ENCODE measurements at regions not wholly inside any gene's neighbourhood (a gene's known extent, or its start where the extent isn't known, plus 50 kb on each side); places are given as distances from the start of the nearest gene placed in this dataset.

GRCh38 chr1:81582467-81582986, 218.2 kb upstream of the ADGRL2 start:
- no peak for TF ChIP-seq CTCF (conservative IDR thresholded peaks at IDR 0.05; ENCODE audit: low read depth, low read length)
- no peak for DNase-seq (ENCODE audit: low read depth)
- no peak overlapping the region for H3K4me3 ChIP-seq (ENCODE audit: low read length)

- no peak for DNase-seq (ENCODE audit: low read depth)
- no peak overlapping the region for H3K4me3 ChIP-seq (ENCODE audit: low read length)
- no peak for TF ChIP-seq CTCF (conservative IDR thresholded peaks at IDR 0.05; ENCODE audit: low read depth, low read length)
Observed at GRCh38 chr1:81578867-81579266, 221.9 kb upstream of the ADGRL2 start.

- DNase-seq (ENCODE audit: low read depth) = no peak
- H3K4me3 ChIP-seq (ENCODE audit: low read length) = no peak overlapping the region
- TF ChIP-seq CTCF (conservative IDR thresholded peaks at IDR 0.05; ENCODE audit: low read depth, low read length) = no peak
Observed at GRCh38 chr1:81577004-81577697, 223.6 kb upstream of the ADGRL2 start.

GRCh38 chr1:81574408-81574807, 226.3 kb upstream of the ADGRL2 start:
- no peak for DNase-seq (ENCODE audit: low read depth)
- no peak for TF ChIP-seq CTCF (conservative IDR thresholded peaks at IDR 0.05; ENCODE audit: low read depth, low read length)

GRCh38 chr1:81573458-81573857, 227.3 kb upstream of the ADGRL2 start:
- TF ChIP-seq CTCF (conservative IDR thresholded peaks at IDR 0.05; ENCODE audit: low read depth, low read length) = no peak

More at GRCh38 chr1:81574408-81574807, 226.3 kb upstream of the ADGRL2 start:
- no peak overlapping the region for H3K4me3 ChIP-seq (ENCODE audit: low read length)

GRCh38 chr1:81571946-81572345, 228.8 kb upstream of the ADGRL2 start:
- DNase-seq (ENCODE audit: low read depth) = no peak
- no peak for TF ChIP-seq CTCF (conservative IDR thresholded peaks at IDR 0.05; ENCODE audit: low read depth, low read length)
- H3K4me3 ChIP-seq (ENCODE audit: low read length) = no peak overlapping the region

More at GRCh38 chr1:81573458-81573857, 227.3 kb upstream of the ADGRL2 start:
- H3K4me3 ChIP-seq (ENCODE audit: low read length) = no peak overlapping the region
- DNase-seq (ENCODE audit: low read depth) = no peak

- no peak for TF ChIP-seq CTCF (conservative IDR thresholded peaks at IDR 0.05; ENCODE audit: low read depth, low read length)
- no peak for DNase-seq (ENCODE audit: low read depth)
- no peak overlapping the region for H3K4me3 ChIP-seq (ENCODE audit: low read length)
Observed at GRCh38 chr1:81569761-81570160, 231.0 kb upstream of the ADGRL2 start.
